ENCODE measurements at regions not wholly inside any gene's neighbourhood (a gene's known extent, or its start where the extent isn't known, plus 50 kb on each side); places are given as distances from the start of the nearest gene placed in this dataset.

DNA sequence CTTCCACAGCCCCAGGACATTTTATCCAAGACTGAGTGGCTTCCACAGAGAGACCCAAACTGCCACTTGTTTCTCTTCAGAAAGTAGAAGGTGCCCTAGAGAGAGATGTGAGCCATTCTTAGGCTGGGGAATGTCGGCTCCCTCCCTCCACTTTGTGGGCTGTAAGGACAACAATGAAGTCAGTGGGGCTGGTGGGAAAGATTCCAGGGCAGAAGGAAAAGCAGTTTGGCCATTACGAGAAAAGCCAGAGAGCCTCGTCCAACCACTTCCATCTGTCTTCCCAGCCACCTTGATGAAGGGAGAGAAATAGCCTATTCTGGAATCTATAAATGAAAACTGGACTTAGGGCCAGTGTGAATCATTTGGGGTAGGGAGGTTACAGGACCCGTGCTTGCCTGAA is 382.5 kb downstream of the NXPE2 start:
- Histone ChIP-seq H3K27me3 (no peaks in the 10 kb centered on the region), H3K36me3 (no peaks in the 10 kb centered on the region), H3K4me1 (no peaks in the 10 kb centered on the region), H3K27ac (no peak overlapping the region), H3K9me3 (peaks cover 0 to 19% (median 7%) of the 10 kb centered on the region in 4 donors), H3K4me3 (no peak overlapping the region)
- WGBS, 2 donors, result 47 to 56% methylated on average over 4 of the region's 4 CpGs
- DNase-seq (no peak), ATAC-seq (ENCODE audit: low FRiP score in 2 of 2) (no peak)
- no peak for TF ChIP-seq POLR2AphosphoS5 (IDR thresholded peaks at IDR 0.05)
- TF ChIP-seq EP300 (IDR thresholded peaks at IDR 0.05), result no peak
- TF ChIP-seq, protein P1, sequence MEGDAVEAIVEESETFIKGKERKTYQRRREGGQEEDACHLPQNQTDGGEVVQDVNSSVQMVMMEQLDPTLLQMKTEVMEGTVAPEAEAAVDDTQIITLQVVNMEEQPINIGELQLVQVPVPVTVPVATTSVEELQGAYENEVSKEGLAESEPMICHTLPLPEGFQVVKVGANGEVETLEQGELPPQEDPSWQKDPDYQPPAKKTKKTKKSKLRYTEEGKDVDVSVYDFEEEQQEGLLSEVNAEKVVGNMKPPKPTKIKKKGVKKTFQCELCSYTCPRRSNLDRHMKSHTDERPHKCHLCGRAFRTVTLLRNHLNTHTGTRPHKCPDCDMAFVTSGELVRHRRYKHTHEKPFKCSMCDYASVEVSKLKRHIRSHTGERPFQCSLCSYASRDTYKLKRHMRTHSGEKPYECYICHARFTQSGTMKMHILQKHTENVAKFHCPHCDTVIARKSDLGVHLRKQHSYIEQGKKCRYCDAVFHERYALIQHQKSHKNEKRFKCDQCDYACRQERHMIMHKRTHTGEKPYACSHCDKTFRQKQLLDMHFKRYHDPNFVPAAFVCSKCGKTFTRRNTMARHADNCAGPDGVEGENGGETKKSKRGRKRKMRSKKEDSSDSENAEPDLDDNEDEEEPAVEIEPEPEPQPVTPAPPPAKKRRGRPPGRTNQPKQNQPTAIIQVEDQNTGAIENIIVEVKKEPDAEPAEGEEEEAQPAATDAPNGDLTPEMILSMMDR (IDR thresholded peaks at IDR 0.05), result no peak
- TF ChIP-seq POLR2A (IDR thresholded peaks at IDR 0.05), result no peak

DNA sequence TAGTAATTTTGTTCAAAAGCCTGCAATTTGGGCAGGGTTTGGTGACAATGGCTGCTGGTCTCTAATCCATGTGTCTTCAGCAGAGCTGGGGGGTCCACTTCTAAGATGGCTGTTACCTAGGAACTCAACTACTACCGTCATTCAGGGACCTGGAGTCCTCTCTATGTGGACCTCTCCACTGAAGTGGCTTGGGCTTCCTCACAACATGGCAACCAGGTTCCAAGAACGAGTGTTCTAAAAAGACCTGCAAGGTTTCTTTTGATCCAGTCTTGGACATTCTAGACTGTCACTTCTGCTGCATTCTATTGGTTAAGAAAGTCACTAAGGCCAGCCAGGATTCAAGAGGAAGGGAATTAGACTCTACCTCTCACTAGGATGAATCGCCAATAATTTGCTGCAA is 387.0 kb downstream of the NXPE2 start:
- DNase-seq (no peak), ATAC-seq (ENCODE audit: low FRiP score in 2 of 2) (no peak)
- peaks cover 0 to 7% (median 0%) of the 10 kb centered on the region in 4 donors for H3K9me3 ChIP-seq
- TF ChIP-seq POLR2AphosphoS5 (IDR thresholded peaks at IDR 0.05) (no peak), EP300 (IDR thresholded peaks at IDR 0.05) (no peak), POLR2A (IDR thresholded peaks at IDR 0.05) (no peak)
- TF ChIP-seq, protein P1 (IDR thresholded peaks at IDR 0.05), result no peak
- WGBS, 2 donors, result 92 to 96% methylated on average over 3 of the region's 3 CpGs
- no peaks in the 10 kb centered on the region for H3K4me1 ChIP-seq
- no peaks in the 10 kb centered on the region for H3K27me3 ChIP-seq
- H3K27ac ChIP-seq, result no peak overlapping the region
- H3K36me3 ChIP-seq, result no peaks in the 10 kb centered on the region
- H3K4me3 ChIP-seq, result no peak overlapping the region

DNA sequence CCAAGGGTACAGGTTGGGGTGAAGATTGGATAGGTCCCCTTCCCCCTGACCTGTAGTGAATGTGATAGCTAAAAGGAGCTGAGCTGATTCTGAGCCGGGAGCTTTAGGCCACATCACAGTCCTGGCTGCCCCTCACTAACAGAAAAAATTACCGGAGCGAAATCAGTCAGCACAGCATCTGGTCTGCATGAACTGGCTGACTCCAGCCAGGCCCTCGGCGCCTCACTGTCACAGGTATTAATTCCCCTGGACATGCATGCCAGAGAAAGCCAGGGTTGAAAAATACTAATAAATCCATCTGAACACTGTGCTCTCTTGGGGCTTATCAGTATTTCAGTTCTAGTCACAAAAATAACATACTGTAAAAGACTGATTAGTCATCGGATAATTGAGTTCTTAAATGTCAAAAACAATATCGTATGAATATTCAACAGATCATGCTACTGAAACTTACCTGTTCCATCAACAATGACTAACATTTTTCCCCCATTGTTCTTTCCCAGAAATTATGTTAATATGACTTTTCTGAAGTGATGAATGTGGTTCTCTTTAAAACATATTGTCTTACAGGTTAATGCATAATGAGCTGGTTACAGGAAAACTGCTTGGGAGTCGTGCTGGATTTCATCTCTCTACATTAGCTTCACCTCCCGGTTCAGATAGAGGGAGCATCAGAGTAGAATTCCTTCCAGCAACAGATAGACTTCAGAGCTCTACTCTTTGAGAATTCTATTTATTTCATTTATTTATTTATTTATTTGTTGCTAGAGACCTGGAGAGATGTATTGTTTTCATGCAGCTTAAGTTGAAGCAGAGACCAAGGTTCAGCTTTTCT is 387.7 kb downstream of the NXPE2 start:
- WGBS, 2 donors, result 83 to 88% methylated on average over 9 of the region's 9 CpGs
- Histone ChIP-seq H3K27ac (no peak overlapping the region), H3K4me3 (no peak overlapping the region), H3K9me3 (peaks cover 0 to 7% (median 0%) of the 10 kb centered on the region in 4 donors), H3K27me3 (no peaks in the 10 kb centered on the region), H3K36me3 (no peaks in the 10 kb centered on the region), H3K4me1 (no peaks in the 10 kb centered on the region)
- DNase-seq (no peak), ATAC-seq (ENCODE audit: low FRiP score in 2 of 2) (no peak)
- TF ChIP-seq, protein P1 (IDR thresholded peaks at IDR 0.05), result no peak
- no peak for TF ChIP-seq POLR2A (IDR thresholded peaks at IDR 0.05)

DNA sequence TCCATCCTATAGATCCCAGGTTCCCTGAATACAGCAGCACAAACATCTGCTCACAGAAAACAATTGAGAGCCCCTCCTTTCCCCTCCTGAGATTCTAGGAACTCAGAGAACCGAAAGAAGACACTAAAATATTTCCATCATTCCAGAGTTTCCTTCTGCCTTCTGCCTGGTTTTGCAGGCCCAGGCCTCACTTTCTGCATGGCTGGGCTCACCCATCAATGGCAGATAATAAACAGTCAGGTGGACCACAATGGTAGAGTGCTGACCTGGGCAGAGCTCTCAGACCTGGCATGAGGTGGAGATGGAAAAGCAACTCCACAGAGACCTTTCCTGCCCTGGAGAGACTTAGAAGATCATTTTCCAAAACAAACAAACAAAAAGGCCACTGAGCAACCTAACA is 389.1 kb downstream of the NXPE2 start:
- H3K9me3 ChIP-seq, result peaks cover 0 to 7% (median 0%) of the 10 kb centered on the region in 4 donors
- H3K4me3 ChIP-seq, result no peak overlapping the region
- DNase-seq (no peak), ATAC-seq (ENCODE audit: low FRiP score in 2 of 2) (no peak)
- 60 to 68% methylated on average over 1 of the region's 1 CpG for WGBS, 2 donors
- H3K27me3 ChIP-seq, result no peaks in the 10 kb centered on the region
- H3K36me3 ChIP-seq, result no peaks in the 10 kb centered on the region
- no peaks in the 10 kb centered on the region for H3K4me1 ChIP-seq
- no peak overlapping the region for H3K27ac ChIP-seq
- no peak for TF ChIP-seq EP300 (IDR thresholded peaks at IDR 0.05)
- TF ChIP-seq, protein P1 (IDR thresholded peaks at IDR 0.05), result no peak
- no peak for TF ChIP-seq POLR2A (IDR thresholded peaks at IDR 0.05)
- TF ChIP-seq POLR2AphosphoS5 (IDR thresholded peaks at IDR 0.05), result no peak

Measured in upper lobe of left lung (tissue), 6 donors.